ENCODE measurements at regions not wholly inside any gene's neighbourhood (a gene's known extent, or its start where the extent isn't known, plus 50 kb on each side); places are given as distances from the start of the nearest gene placed in this dataset.

GRCh38 chr6:153424719-153425400 is 293.8 kb upstream of the RGS17 start (continued):
- TF ChIP-seq ZFP36 (IDR thresholded peaks at IDR 0.05; ENCODE audit: low read depth, low read length, partially characterized antibody): no peak
- no peak for TF ChIP-seq ZNF609 (CRISPR knock-in tag; IDR thresholded peaks at IDR 0.05; ENCODE audit: borderline replicate concordance)
- no peak for TF ChIP-seq CHD1 (IDR thresholded peaks at IDR 0.05; ENCODE audit: low read length)

- H3K4me3 ChIP-seq: no peak overlapping the region
- no peak for ATAC-seq
- no peak overlapping the region for H3K9ac ChIP-seq (ENCODE audit: insufficient read depth in 1 of 2, low read depth in 2 of 2, low read length in 2 of 2)
- BruUV-seq (replicated peaks): no TSS peak
- no peak for DNase-seq (ENCODE audit: extremely low read depth in 1 of 4, low spot score in 3 of 4)
- H3K9me1 ChIP-seq (ENCODE audit: control insufficient read depth, insufficient read depth, low read length): no peaks in the 10 kb centered on the region
- H4K20me1 ChIP-seq (replicated peaks; ENCODE audit: control insufficient read depth, insufficient read depth, low read length): no peaks in the 10 kb centered on the region
- H3K36me3 ChIP-seq (ENCODE audit: control insufficient read depth, insufficient read depth, low read length): no peaks in the 10 kb centered on the region
- no peak overlapping the region for H3K27ac ChIP-seq (ENCODE audit: extremely low read depth, low read depth, low read length)
- no peaks in the 10 kb centered on the region for H3K4me1 ChIP-seq (replicated peaks in 1 of 2; ENCODE audit: control insufficient read depth in 2 of 2, insufficient read depth in 2 of 2, low read length in 2 of 2)
- 0% methylated on average over 1 of the region's 1 CpG for WGBS (ENCODE audit: insufficient coverage, low coverage, missing lambda C conversion rate)
- no peaks in the 10 kb centered on the region for H3K79me2 ChIP-seq (ENCODE audit: control insufficient read depth, insufficient read depth, low read length)
- H2AFZ ChIP-seq (ENCODE audit: low read depth, low read length): no peak overlapping the region
- intact Hi-C loops (cut with micrococcal nuclease) (no loop called here), in situ Hi-C loops (cut with MboI) (no loop called here)
- H3K4me2 ChIP-seq (ENCODE audit: insufficient read depth, low read length): no peak overlapping the region
- no peaks in the 10 kb centered on the region for H3K27me3 ChIP-seq (ENCODE audit: control insufficient read depth in 2 of 2, insufficient read depth in 2 of 2, low read length in 2 of 2)
- TF ChIP-seq CBFA2T3 (IDR thresholded peaks at IDR 0.05) (no peak), ZNF740 (CRISPR knock-in tag; IDR thresholded peaks at IDR 0.05) (no peak), ZNF740 (tag; IDR thresholded peaks at IDR 0.05) (no peak)
- FAIRE-seq: no peak
- ChIA-PET CTCF (ENCODE audit: low intra/inter-chr PET ratio) (no interaction called here), POLR2A (no interaction called here)
- no peaks in the 10 kb centered on the region for H3K9me3 ChIP-seq (replicated peaks; ENCODE audit: control insufficient read depth, insufficient read depth, low read depth, low read length)
Measured at GRCh38 chr6:153412519-153412918, 281.4 kb upstream of the RGS17 start.
